Lower lobe of right lung (tissue), 2 donors: ENCODE measurements at regions not wholly inside any gene's neighbourhood (a gene's known extent, or its start where the extent isn't known, plus 50 kb on each side); places are given as distances from the start of the nearest gene placed in this dataset.
"Not testable (repeated sequence)": the region's sequence is repeated elsewhere in the genome, so short reads cannot be mapped to it uniquely, and the experiment has no call there.

ENCODE experiments used
- ATAC-seq, 2 donors: fragments of 200-7000 bp; cut with Tn5 transposase; one replicate each; pipeline ENCODE4 v1.9.1; 2020 to 2022; ENCODE audit warnings: mild to moderate bottlenecking in 2 of 2, moderate library complexity in 2 of 2
- DNase-seq: peaks from one replicate; pipeline ENCODE4 v3.0.0-alpha.2; 2020
- H3K27ac ChIP-seq: fragments of 200-600 bp; one replicate; pipeline ENCODE4 v1.8.0; 2022
- H3K27me3 ChIP-seq: fragments of 200-600 bp; one replicate; pipeline ENCODE4 v1.8.0; 2022; ENCODE audit warnings: low read depth
- H3K36me3 ChIP-seq: fragments of 200-600 bp; one replicate; pipeline ENCODE4 v1.8.0; 2022; ENCODE audit warnings: mild to moderate bottlenecking
- H3K4me1 ChIP-seq: fragments of 200-600 bp; one replicate; pipeline ENCODE4 v1.8.0; 2022
- H3K4me3 ChIP-seq: fragments of 200-600 bp; one replicate; pipeline ENCODE4 v1.8.0; 2022; ENCODE audit warnings: mild to moderate bottlenecking
- H3K9me3 ChIP-seq: fragments of 200-600 bp; one replicate; pipeline ENCODE4 v1.8.0; 2022
- intact Hi-C: fragments of 100-400 bp; cut with DNase I; formaldehyde crosslinking; loops from one replicate; pipeline ENCODE4 v1.11.0; 2022
- TF ChIP-seq, protein P1 (sequence below): fragments of 200-600 bp; IDR thresholded peaks from one replicate; pipeline ENCODE4 v1.8.0; 2022; ENCODE audit warnings: antibody characterized with exemption, mild to moderate bottlenecking
- donor health status: DM: no; HTN: yes; CAD: no; lungs with severe emphysema.

GRCh38 chr4:160406263-160406825, 1303.5 kb downstream of the RAPGEF2 start:
- no peak overlapping the region for H3K4me3 ChIP-seq
- no peaks in the 10 kb centered on the region for H3K9me3 ChIP-seq
- intact Hi-C loops, result no loop called here
- no peaks in the 10 kb centered on the region for H3K27me3 ChIP-seq
- DNase-seq, result no peak
- H3K27ac ChIP-seq, result no peak overlapping the region
- TF ChIP-seq, protein P1, sequence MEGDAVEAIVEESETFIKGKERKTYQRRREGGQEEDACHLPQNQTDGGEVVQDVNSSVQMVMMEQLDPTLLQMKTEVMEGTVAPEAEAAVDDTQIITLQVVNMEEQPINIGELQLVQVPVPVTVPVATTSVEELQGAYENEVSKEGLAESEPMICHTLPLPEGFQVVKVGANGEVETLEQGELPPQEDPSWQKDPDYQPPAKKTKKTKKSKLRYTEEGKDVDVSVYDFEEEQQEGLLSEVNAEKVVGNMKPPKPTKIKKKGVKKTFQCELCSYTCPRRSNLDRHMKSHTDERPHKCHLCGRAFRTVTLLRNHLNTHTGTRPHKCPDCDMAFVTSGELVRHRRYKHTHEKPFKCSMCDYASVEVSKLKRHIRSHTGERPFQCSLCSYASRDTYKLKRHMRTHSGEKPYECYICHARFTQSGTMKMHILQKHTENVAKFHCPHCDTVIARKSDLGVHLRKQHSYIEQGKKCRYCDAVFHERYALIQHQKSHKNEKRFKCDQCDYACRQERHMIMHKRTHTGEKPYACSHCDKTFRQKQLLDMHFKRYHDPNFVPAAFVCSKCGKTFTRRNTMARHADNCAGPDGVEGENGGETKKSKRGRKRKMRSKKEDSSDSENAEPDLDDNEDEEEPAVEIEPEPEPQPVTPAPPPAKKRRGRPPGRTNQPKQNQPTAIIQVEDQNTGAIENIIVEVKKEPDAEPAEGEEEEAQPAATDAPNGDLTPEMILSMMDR, result no peak
- ATAC-seq, result no peak
- no peaks in the 10 kb centered on the region for H3K4me1 ChIP-seq
- H3K36me3 ChIP-seq, result no peaks in the 10 kb centered on the region

GRCh38 chr4:160414496-160414895, 1311.6 kb downstream of the RAPGEF2 start:
- Histone ChIP-seq H3K9me3 (no peaks in the 10 kb centered on the region), H3K4me1 (no peaks in the 10 kb centered on the region), H3K4me3 (no peak overlapping the region), H3K27me3 (no peaks in the 10 kb centered on the region), H3K36me3 (no peaks in the 10 kb centered on the region), H3K27ac (no peak overlapping the region)
- DNase-seq (no peak), ATAC-seq (no peak)
- TF ChIP-seq, protein P1, result no peak
- intact Hi-C loops, result no loop called here

DNA sequence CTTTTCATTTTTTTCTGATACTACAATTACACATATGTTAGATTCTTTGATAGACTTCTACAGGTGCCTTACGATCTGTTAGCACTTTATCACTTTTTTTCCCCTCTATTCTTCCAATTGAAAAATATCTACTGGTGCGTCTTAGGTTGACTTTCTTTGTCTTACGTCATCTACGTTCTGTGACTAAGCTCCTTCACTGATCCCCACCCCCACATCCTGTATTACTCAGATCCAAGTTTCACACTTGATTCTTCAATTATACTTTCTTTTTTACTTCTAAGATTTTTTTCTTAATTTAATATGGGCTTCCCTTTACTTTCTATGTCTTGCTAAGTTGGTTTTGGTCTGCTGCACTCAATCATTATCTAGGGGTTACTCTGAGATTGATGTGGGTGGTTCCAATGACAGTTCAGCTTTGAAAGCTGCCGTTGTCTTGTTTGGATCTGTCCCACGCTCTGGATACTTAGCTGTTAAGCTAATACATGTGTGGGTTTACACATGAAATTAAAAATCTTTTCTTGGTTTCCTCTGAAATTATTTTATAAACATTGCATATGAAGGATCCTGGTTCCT, 1321.1 kb downstream of the RAPGEF2 start:
- DNase-seq, result no peak

GRCh38 chr4:160426233-160426632, 1323.4 kb downstream of the RAPGEF2 start:
- Histone ChIP-seq H3K36me3 (no peaks in the 10 kb centered on the region), H3K4me1 (no peaks in the 10 kb centered on the region), H3K27ac (no peak overlapping the region), H3K9me3 (no peaks in the 10 kb centered on the region), H3K27me3 (no peaks in the 10 kb centered on the region), H3K4me3 (no peak overlapping the region)
- intact Hi-C loops, result no loop called here
- TF ChIP-seq, protein P1, result no peak
- DNase-seq (no peak), ATAC-seq (no peak)

More for the DNA sequence above, 1321.1 kb downstream of the RAPGEF2 start:
- intact Hi-C loops, result no loop called here
- Histone ChIP-seq H3K4me3 (no peak overlapping the region), H3K27ac (no peak overlapping the region), H3K9me3 (no peaks in the 10 kb centered on the region), H3K27me3 (no peaks in the 10 kb centered on the region), H3K36me3 (no peaks in the 10 kb centered on the region), H3K4me1 (no peaks in the 10 kb centered on the region)
- ATAC-seq, result no peak
- TF ChIP-seq, protein P1, result no peak

DNA sequence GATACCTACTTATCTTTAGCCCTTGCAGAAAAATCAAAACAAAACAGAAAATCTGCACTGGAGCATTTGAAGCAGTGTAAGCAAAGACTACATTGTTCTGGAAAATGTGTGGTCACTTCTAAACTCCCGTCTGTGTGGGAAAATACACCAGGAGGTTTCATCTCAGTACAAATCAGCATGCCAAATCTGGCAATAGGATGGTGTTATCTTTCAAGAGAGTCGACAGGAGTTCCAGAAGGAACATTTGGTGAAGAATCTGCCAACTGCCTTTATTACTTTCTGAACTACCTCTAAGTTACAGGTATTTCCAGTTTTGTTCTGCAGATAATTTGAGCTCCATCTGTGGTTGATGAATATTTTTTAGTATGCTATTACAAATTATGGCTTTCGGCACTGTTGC, 1348.0 kb downstream of the RAPGEF2 start:
- DNase-seq (no peak), ATAC-seq (no peak)
- H3K36me3 ChIP-seq, result no peaks in the 10 kb centered on the region
- no peaks in the 10 kb centered on the region for H3K4me1 ChIP-seq
- no peak overlapping the region for H3K27ac ChIP-seq
- no peak overlapping the region for H3K4me3 ChIP-seq
- intact Hi-C loops, result no loop called here
- H3K27me3 ChIP-seq, result no peaks in the 10 kb centered on the region
- H3K9me3 ChIP-seq, result no peaks in the 10 kb centered on the region
- TF ChIP-seq, protein P1, result no peak

DNA sequence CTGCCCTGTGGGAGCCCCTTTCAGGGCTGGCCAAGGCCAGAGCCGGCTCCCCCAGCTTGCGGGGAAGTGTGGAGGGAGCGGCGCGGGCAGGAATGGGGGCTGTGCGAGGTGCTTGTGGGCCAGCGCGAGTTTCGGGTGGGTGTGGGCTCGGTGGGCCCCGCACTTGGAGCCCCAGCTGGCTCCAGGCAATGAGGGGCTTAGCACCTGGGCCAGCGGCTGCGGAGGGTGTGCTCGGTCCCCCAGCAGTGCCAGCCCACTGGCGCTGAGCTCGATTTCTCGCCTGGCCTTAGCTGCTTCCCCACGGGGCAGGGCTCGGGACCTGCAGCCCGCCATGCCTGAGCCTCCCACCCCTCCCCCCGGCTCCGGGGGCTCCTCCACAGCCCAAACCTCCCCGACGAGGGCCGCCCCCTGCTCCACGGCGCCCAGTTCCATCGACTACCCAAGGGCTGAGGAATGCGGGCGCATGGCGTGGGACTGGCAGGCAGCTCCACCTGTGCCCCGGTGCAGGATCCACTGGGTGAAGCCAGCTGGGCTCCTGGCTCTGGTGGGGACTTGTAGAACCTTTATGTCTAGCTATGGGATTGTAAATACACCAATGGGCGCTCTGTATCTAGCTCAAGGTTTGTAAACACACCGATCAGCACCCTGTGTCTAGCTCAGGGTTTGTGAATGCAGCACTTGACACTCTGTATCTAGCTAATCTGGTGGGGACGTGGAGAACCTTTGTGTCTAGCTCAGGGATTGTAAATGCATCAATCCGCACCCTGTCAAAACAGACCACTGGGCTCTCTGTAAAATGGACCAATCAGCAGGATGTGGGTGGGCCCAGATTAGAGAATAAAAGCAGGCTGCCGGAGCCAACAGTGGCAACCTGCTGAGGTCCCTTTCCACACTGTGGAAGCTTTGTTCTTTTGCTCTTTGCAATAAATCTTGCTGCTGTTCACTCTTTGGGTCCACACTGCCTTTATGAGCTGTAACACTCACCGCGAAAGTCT, 1379.1 kb downstream of the RAPGEF2 start:
- H3K27ac ChIP-seq, H3K4me3 ChIP-seq, H3K27me3 ChIP-seq, DNase-seq, ATAC-seq, H3K36me3 ChIP-seq, H3K9me3 ChIP-seq, H3K4me1 ChIP-seq, intact Hi-C loops: not testable (repeated sequence)
